Choroid plexus epithelial cell (primary cell): ENCODE measurements at regions not wholly inside any gene's neighbourhood (a gene's known extent, or its start where the extent isn't known, plus 50 kb on each side); places are given as distances from the start of the nearest gene placed in this dataset.

ENCODE experiments used
- DNase-seq: peaks from one replicate; pipeline ENCODE4 v3.0.0-alpha.2; 2010; ENCODE audit warnings: low read depth
- H3K4me3 ChIP-seq: 2 replicates; pipeline ENCODE4 v1.5.1; 2011; ENCODE audit warnings: low read depth, mild to moderate bottlenecking, control low read depth, low read length, moderate library complexity
- CTCF ChIP-seq: conservative IDR thresholded peaks from 2 replicates; pipeline ENCODE4 v1.5.1; 2011; ENCODE audit warnings: low read depth, mild to moderate bottlenecking, control low read depth, inconsistent platforms, low read length, moderate library complexity

- no peak for TF ChIP-seq CTCF
- DNase-seq, result no peak
- H3K4me3 ChIP-seq, result no peak overlapping the region
Observed at GRCh38 chr1:194289569-194290266, 1103.3 kb upstream of the B3GALT2 start.

- TF ChIP-seq CTCF, result no peak
- DNase-seq, result no peak
- no peak overlapping the region for H3K4me3 ChIP-seq
Observed at GRCh38 chr1:194288238-194288637, 1101.8 kb upstream of the B3GALT2 start.

GRCh38 chr1:194281376-194281775, 1095.0 kb upstream of the B3GALT2 start:
- DNase-seq, result no peak
- no peak for TF ChIP-seq CTCF

GRCh38 chr1:194280463-194280862, 1094.0 kb upstream of the B3GALT2 start:
- no peak overlapping the region for H3K4me3 ChIP-seq
- no peak for DNase-seq
- TF ChIP-seq CTCF, result no peak

More at GRCh38 chr1:194281376-194281775, 1095.0 kb upstream of the B3GALT2 start:
- H3K4me3 ChIP-seq, result no peak overlapping the region

GRCh38 chr1:194279975-194280374, 1093.6 kb upstream of the B3GALT2 start:
- H3K4me3 ChIP-seq, result no peak overlapping the region

GRCh38 chr1:194277927-194278326, 1091.5 kb upstream of the B3GALT2 start:
- no peak for TF ChIP-seq CTCF
- no peak overlapping the region for H3K4me3 ChIP-seq
- no peak for DNase-seq

More at GRCh38 chr1:194279975-194280374, 1093.6 kb upstream of the B3GALT2 start:
- no peak for TF ChIP-seq CTCF
- no peak for DNase-seq

GRCh38 chr1:194273660-194274059, 1087.2 kb upstream of the B3GALT2 start:
- DNase-seq, result no peak
- no peak for TF ChIP-seq CTCF
- H3K4me3 ChIP-seq, result no peak overlapping the region
